SK-N-SH (cell line): ENCODE measurements at regions not wholly inside any gene's neighbourhood (a gene's known extent, or its start where the extent isn't known, plus 50 kb on each side); places are given as distances from the start of the nearest gene placed in this dataset.

Experiments
- CTCF ChIA-PET: fragments of 300-600, 350-600 bp; formaldehyde crosslinking; extraction: SDS; loops from one replicate; lab custom pipeline; 2021; lab: Yijun Ruan, JAX
- POLR2A ChIA-PET: fragments of 350-600 bp; sonication (Branson Sonifier 250); formaldehyde crosslinking; extraction: SDS; loops from one replicate; lab custom pipeline; 2020; ENCODE audit warnings: antibody characterized with exemption, inconsistent platforms; lab: Yijun Ruan, JAX
- DNase-seq: peaks from one replicate; pipeline ENCODE4 v3.0.0; 2012
- H2AFZ ChIP-seq: fragments of 200-600 bp; sonication (generic); 2 replicates; pipeline ENCODE4 v1.8.1; 2016; ENCODE audit warnings: antibody characterized with exemption, mild to moderate bottlenecking, low read depth
- H3F3A ChIP-seq: fragments of 200-600 bp; sonication (generic); replicated peaks from 2 replicates; pipeline ENCODE3; 2016; ENCODE audit warnings: antibody characterized with exemption, mild to moderate bottlenecking; ENCODE audit not compliant: insufficient read depth
- H3K27ac ChIP-seq, 2 experiments: fragments of 200-500 bp in 1 of 2; fragments of 200-600 bp in 1 of 2; sonication (Bioruptor generic) in 1 of 2; sonication (generic), shearing (Covaris generic) in 1 of 2; 2 replicates each; pipeline versions ENCODE4 v1.5.1 to v1.6.1; 2014 to 2016; ENCODE audit warnings: low read depth in 2 of 2, inconsistent platforms in 1 of 2, low read length in 1 of 2, mild to moderate bottlenecking in 1 of 2, mixed read lengths in 1 of 2
- H3K27me3 ChIP-seq: fragments of 200-600 bp; sonication (generic), shearing (Covaris generic); 2 replicates; pipeline ENCODE4 v1.6.1; 2016; ENCODE audit warnings: mixed run types; ENCODE audit not compliant: insufficient read depth
- H3K36me3 ChIP-seq, 2 experiments: fragments of 200-500 bp in 1 of 2; fragments of 200-600 bp in 1 of 2; sonication (Bioruptor generic) in 1 of 2; sonication (generic) in 1 of 2; replicated peaks in 1 of 2; 2 replicates each; pipeline versions ENCODE3 to v1.5.1; 2014 to 2016; ENCODE audit warnings: low read length in 1 of 2, mild to moderate bottlenecking in 1 of 2; ENCODE audit not compliant: insufficient read depth in 2 of 2, control insufficient read depth in 1 of 2
- H3K4me1 ChIP-seq, 2 experiments: fragments of 200-500 bp in 1 of 2; fragments of 200-600 bp in 1 of 2; sonication (Bioruptor generic) in 1 of 2; sonication (generic), shearing (Covaris generic) in 1 of 2; 2 replicates each; pipeline versions ENCODE4 v1.5.1 to v1.6.1; 2014 to 2016; ENCODE audit warnings: low read depth in 1 of 2, low read length in 1 of 2, mixed run types in 1 of 2; ENCODE audit not compliant: insufficient read depth in 2 of 2, control insufficient read depth in 1 of 2
- H3K4me2 ChIP-seq: fragments of 200-600 bp; sonication (generic), shearing (Covaris generic); 2 replicates; pipeline ENCODE4 v1.6.1; 2017; ENCODE audit warnings: mixed run types
- H3K4me3 ChIP-seq, 2 experiments: fragments of 200-500 bp in 1 of 2; fragments of 200-600 bp in 1 of 2; sonication (Bioruptor generic) in 1 of 2; sonication (generic), shearing (Covaris generic) in 1 of 2; 2 replicates each; pipeline versions ENCODE4 v1.5.1 to v1.8.1; 2014 to 2016; ENCODE audit warnings: low read depth in 2 of 2, inconsistent platforms in 1 of 2, low read length in 1 of 2, mild to moderate bottlenecking in 1 of 2, mixed read lengths in 1 of 2, moderate library complexity in 1 of 2
- H3K79me2 ChIP-seq: fragments of 200-600 bp; sonication (generic); 2 replicates; pipeline ENCODE4 v1.8.1; 2017; ENCODE audit warnings: mild to moderate bottlenecking; ENCODE audit not compliant: insufficient read depth
- H3K9ac ChIP-seq: fragments of 200-600 bp; sonication (generic); 2 replicates; pipeline ENCODE4 v1.6.1; 2017; ENCODE audit warnings: mixed run types
- H3K9me2 ChIP-seq: fragments of 200-600 bp; sonication (generic); 2 replicates; pipeline ENCODE4 v1.6.1; 2017; ENCODE audit warnings: mixed run types
- H3K9me3 ChIP-seq: fragments of 200-600 bp; sonication (generic); 2 replicates; pipeline ENCODE4 v1.6.1; 2017; ENCODE audit warnings: mixed run types, mild to moderate bottlenecking, moderate library complexity
- H4K20me1 ChIP-seq: fragments of 200-600 bp; sonication (generic); 2 replicates; pipeline ENCODE4 v1.6.1; 2017; ENCODE audit warnings: mild to moderate bottlenecking, mixed run types; ENCODE audit not compliant: insufficient read depth
- CHD2 ChIP-seq: fragments of 150-350 bp; IDR thresholded peaks from 2 replicates; pipeline ENCODE4 v1.6.1; 2018; ENCODE audit warnings: low read length; ENCODE audit not compliant: partially characterized antibody
- EP300 ChIP-seq, 2 experiments: IDR thresholded peaks; 2 replicates each; pipeline versions ENCODE4 v1.4.0 to v1.6.1; 2012; ENCODE audit warnings: borderline replicate concordance in 1 of 2, low read depth in 1 of 2, low read length in 1 of 2
- EZH2phosphoT487 ChIP-seq: fragments of 200-600 bp; sonication (generic); IDR thresholded peaks from 2 replicates; pipeline ENCODE4 v1.6.1; 2017; ENCODE audit warnings: low read depth, mixed run types, mild to moderate bottlenecking, antibody characterized with exemption, moderate library complexity, borderline replicate concordance
- FOXJ3 ChIP-seq: sonication (generic); formaldehyde crosslinking; IDR thresholded peaks from 2 replicates; pipeline ENCODE4 v1.5.1; 2020; ENCODE audit warnings: mild to moderate bottlenecking, missing genetic modification reagents
- GABPA ChIP-seq: IDR thresholded peaks from 2 replicates; pipeline ENCODE4 v1.4.0; 2012; ENCODE audit warnings: low read depth, mild to moderate bottlenecking
- GATA2 ChIP-seq: sonication (generic); formaldehyde crosslinking; IDR thresholded peaks from 2 replicates; pipeline ENCODE4 v1.5.0; 2020; ENCODE audit warnings: mild to moderate bottlenecking, missing genetic modification reagents
- NRF1 ChIP-seq: IDR thresholded peaks from 2 replicates; pipeline ENCODE4 v1.6.1; 2012; ENCODE audit warnings: low read depth, mild to moderate bottlenecking, low read length
- POLR2AphosphoS5 ChIP-seq: IDR thresholded peaks from 2 replicates; pipeline ENCODE4 v1.6.1; 2012; ENCODE audit warnings: low read depth, low read length
- RCOR1 ChIP-seq: fragments of 150-350 bp; IDR thresholded peaks from 2 replicates; pipeline ENCODE4 v1.6.1; 2017; ENCODE audit warnings: antibody characterized with exemption, low read length
- RXRA ChIP-seq: IDR thresholded peaks from 2 replicates; pipeline ENCODE4 v1.4.0; 2012; ENCODE audit warnings: low read depth, mild to moderate bottlenecking, borderline replicate concordance
- SIN3A ChIP-seq: IDR thresholded peaks from 2 replicates; pipeline ENCODE4 v1.6.1; 2012; ENCODE audit warnings: low read depth, mild to moderate bottlenecking, low read length, moderate library complexity, borderline replicate concordance
- WGBS: methylation state at CpG from one replicate; pipeline ENCODE4 v1.1.6; 2017; ENCODE audit warnings: low lambda C conversion rate; 5-methylcytosine and 5-hydroxymethylcytosine counted together
- TF ChIP-seq, protein P1 (sequence below): IDR thresholded peaks from 2 replicates; pipeline ENCODE4 v1.6.1; 2012; ENCODE audit warnings: mild to moderate bottlenecking, low read depth, low read length, moderate library complexity
- TF ChIP-seq, protein P2 (sequence below): fragments of 150-350 bp; IDR thresholded peaks from 2 replicates; pipeline ENCODE4 v1.6.1; 2017; ENCODE audit warnings: antibody characterized with exemption, low read length, low read depth, borderline replicate concordance
- TF ChIP-seq, protein P3 (sequence below): IDR thresholded peaks from 2 replicates; pipeline ENCODE4 v1.4.0; 2012; ENCODE audit warnings: low read depth
- TF ChIP-seq, protein P4 (sequence below): IDR thresholded peaks from 2 replicates; pipeline ENCODE4 v1.4.0; 2012; ENCODE audit warnings: low read depth, borderline replicate concordance

DNA sequence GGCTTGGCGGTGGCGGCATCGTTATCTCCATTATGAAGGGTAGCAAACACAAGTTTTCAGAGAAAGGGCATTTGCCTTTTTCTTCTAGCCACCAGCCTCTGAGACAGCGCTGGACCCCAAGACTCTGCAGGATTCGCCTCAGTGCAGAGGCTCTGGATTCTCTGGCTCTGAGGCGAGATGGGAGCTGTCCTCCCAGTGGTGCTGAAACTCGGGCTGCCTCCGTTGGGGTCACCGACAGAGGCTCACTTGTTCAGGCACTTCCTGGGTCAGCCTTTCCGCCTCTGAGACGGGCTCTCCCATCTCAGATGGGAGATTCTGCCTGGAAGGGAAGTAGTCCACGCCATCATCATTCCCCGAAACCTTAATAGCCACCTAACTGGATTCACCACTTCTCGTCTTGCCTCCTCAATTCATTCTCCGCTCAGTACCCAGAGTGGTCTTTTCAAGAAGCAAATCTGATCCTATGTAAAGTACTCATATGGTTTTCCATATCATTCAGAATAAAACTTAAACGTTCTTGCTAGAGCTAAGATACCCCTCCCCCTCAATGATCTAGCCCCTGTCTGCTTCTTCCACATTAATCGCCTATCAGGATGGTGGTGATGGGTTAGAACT lies 76.9 kb downstream of the RHCG start:
- no peaks in the 10 kb centered on the region for H3K36me3 ChIP-seq
- no peak overlapping the region for H3K27ac ChIP-seq
- H3K9ac ChIP-seq: no peak overlapping the region
- POLR2A ChIA-PET: interaction anchor here (1.3 kb wide), 1 partner anchor 20 kb away, joined by 3 read pairs; no protein-coding TSS in a partner anchor
- H4K20me1 ChIP-seq: peaks cover 32% of the 10 kb centered on the region; the same call in 1 of the 2 replicates
- WGBS: 74% methylated on average over 15 of the region's 17 CpGs
- no peak overlapping the region for H3K4me3 ChIP-seq
- H3K27me3 ChIP-seq: no peaks in the 10 kb centered on the region
- H3K4me2 ChIP-seq: no peak overlapping the region
- H3K79me2 ChIP-seq: no peaks in the 10 kb centered on the region
- H2AFZ ChIP-seq: no peak overlapping the region
- H3K9me2 ChIP-seq: no peaks in the 10 kb centered on the region
- CTCF ChIA-PET: interaction anchor here (0.7 to 18.5 kb wide), 8 partner anchors 8 to 87 kb away, joined by 3 to 618 read pairs (median 6); no protein-coding TSS in a partner anchor
- DNase-seq: no peak
- peaks cover 3% of the 10 kb centered on the region for H3F3A ChIP-seq
- no peaks in the 10 kb centered on the region for H3K9me3 ChIP-seq
- no peaks in the 10 kb centered on the region; a peak in 1 of 4 replicates for H3K4me1 ChIP-seq
- TF ChIP-seq, protein P1, sequence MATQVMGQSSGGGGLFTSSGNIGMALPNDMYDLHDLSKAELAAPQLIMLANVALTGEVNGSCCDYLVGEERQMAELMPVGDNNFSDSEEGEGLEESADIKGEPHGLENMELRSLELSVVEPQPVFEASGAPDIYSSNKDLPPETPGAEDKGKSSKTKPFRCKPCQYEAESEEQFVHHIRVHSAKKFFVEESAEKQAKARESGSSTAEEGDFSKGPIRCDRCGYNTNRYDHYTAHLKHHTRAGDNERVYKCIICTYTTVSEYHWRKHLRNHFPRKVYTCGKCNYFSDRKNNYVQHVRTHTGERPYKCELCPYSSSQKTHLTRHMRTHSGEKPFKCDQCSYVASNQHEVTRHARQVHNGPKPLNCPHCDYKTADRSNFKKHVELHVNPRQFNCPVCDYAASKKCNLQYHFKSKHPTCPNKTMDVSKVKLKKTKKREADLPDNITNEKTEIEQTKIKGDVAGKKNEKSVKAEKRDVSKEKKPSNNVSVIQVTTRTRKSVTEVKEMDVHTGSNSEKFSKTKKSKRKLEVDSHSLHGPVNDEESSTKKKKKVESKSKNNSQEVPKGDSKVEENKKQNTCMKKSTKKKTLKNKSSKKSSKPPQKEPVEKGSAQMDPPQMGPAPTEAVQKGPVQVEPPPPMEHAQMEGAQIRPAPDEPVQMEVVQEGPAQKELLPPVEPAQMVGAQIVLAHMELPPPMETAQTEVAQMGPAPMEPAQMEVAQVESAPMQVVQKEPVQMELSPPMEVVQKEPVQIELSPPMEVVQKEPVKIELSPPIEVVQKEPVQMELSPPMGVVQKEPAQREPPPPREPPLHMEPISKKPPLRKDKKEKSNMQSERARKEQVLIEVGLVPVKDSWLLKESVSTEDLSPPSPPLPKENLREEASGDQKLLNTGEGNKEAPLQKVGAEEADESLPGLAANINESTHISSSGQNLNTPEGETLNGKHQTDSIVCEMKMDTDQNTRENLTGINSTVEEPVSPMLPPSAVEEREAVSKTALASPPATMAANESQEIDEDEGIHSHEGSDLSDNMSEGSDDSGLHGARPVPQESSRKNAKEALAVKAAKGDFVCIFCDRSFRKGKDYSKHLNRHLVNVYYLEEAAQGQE: peak; percentile 97
- TF ChIP-seq EZH2phosphoT487: no peak

DNA sequence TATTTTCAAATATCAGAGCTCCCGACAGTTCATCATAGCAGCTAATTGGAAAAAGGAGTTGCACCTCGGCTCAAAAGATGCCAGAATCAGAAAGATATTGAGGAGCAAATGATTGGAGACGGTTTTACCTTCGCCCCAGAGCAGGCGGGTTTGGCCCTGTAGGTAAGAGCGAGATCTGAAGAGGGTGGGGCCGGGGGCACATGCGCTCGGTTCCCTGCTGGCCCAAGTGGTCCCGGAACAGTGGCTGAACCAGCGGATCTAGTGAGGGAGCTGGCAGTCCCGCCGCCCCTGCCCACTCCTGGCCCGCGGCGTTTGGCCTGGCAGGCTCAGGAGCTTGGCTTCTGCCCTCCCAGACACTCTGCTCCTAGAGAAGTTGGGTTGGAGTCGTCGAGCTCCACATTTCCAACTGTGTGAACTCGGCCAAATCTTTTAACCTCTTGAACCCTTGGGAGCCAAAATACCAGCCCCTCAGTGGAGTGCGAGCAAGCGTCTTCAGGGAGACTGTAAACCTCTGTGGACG lies 79.1 kb downstream of the RHCG start:
- Histone ChIP-seq H3K27me3 (no peaks in the 10 kb centered on the region), H3K27ac (no peak overlapping the region), H3K36me3 (no peaks in the 10 kb centered on the region), H3K9me3 (no peaks in the 10 kb centered on the region), H3K4me3 (no peak overlapping the region), H2AFZ (no peak overlapping the region), H3K4me1 (no peaks in the 10 kb centered on the region; a peak in 1 of 4 replicates), H3K4me2 (no peak overlapping the region), H3K9me2 (no peaks in the 10 kb centered on the region), H3K9ac (no peak overlapping the region), H4K20me1 (peaks cover 32% of the 10 kb centered on the region; the same call in 1 of the 2 replicates), H3F3A (peaks cover 3% of the 10 kb centered on the region), H3K79me2 (no peaks in the 10 kb centered on the region)
- CTCF ChIA-PET: interaction anchor here (0.5 to 18.5 kb wide), 32 partner anchors 9 to 291 kb away, joined by 3 to 618 read pairs (median 4); no protein-coding TSS in a partner anchor
- POLR2A ChIA-PET: no interaction called here
- WGBS: 83% methylated on average over 22 of the region's 22 CpGs
- DNase-seq: no peak
- TF ChIP-seq GATA2 (CRISPR knock-in tag) (no peak), GABPA (no peak), EZH2phosphoT487 (no peak), NRF1 (no peak), RXRA (no peak), POLR2AphosphoS5 (no peak), EP300 (IDR thresholded peaks at IDR 0.05; ENCODE audit: borderline replicate concordance in 1 of 2, low read depth in 1 of 2, low read length in 1 of 2) (no peak), SIN3A (no peak), RCOR1 (no peak), FOXJ3 (no peak), CHD2 (no peak)
- TF ChIP-seq, protein P2, sequence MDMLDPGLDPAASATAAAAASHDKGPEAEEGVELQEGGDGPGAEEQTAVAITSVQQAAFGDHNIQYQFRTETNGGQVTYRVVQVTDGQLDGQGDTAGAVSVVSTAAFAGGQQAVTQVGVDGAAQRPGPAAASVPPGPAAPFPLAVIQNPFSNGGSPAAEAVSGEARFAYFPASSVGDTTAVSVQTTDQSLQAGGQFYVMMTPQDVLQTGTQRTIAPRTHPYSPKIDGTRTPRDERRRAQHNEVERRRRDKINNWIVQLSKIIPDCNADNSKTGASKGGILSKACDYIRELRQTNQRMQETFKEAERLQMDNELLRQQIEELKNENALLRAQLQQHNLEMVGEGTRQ: no peak
- TF ChIP-seq, protein P3, sequence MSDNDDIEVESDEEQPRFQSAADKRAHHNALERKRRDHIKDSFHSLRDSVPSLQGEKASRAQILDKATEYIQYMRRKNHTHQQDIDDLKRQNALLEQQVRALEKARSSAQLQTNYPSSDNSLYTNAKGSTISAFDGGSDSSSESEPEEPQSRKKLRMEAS: no peak
- TF ChIP-seq, protein P4, sequence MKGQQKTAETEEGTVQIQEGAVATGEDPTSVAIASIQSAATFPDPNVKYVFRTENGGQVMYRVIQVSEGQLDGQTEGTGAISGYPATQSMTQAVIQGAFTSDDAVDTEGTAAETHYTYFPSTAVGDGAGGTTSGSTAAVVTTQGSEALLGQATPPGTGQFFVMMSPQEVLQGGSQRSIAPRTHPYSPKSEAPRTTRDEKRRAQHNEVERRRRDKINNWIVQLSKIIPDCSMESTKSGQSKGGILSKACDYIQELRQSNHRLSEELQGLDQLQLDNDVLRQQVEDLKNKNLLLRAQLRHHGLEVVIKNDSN: no peak
- TF ChIP-seq, protein P1: no peak
